ENCODE measurements at regions not wholly inside any gene's neighbourhood (a gene's known extent, or its start where the extent isn't known, plus 50 kb on each side); places are given as distances from the start of the nearest gene placed in this dataset.

DNA sequence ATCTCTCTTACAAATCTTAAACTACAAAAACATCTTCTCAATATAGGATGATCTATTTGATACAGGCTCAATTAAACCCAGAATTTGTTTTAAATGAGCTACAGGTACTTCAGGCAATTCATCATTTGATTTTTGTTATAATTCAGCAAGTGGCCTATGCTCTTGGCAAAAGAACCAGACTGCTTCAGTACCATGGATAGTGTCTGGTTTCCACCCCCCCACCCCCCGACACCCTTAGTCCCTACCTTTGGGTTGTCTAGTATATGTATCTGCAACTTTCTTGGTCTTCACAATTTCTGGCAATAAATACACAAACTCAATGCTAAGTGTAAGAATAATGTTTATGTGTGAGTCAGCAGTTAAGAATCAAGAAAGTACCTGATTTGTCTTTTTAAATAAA, 97.3 kb upstream of the API5 start:
- no peak overlapping the region for H2AK5ac ChIP-seq (ENCODE audit: low read length, severe bottlenecking)
- H3K18ac ChIP-seq (ENCODE audit: low read depth in 1 of 2, low read length in 2 of 2): no peak overlapping the region
- no peaks in the 10 kb centered on the region for H3K79me1 ChIP-seq (replicated peaks; ENCODE audit: low read length, poor library complexity, severe bottlenecking)
- no peak overlapping the region for H2AFZ ChIP-seq (ENCODE audit: low read depth, low read length)
- WGBS: no CpG with 5 or more reads among the region's 1 CpG
- no peak overlapping the region for H2BK12ac ChIP-seq (ENCODE audit: low read length in 2 of 2)
- H3K4me1 ChIP-seq (ENCODE audit: control insufficient read depth, insufficient read depth, low read depth, low read length): no peaks in the 10 kb centered on the region
- DNase-seq: no peak
- no peak overlapping the region for H3K27ac ChIP-seq (ENCODE audit: low read length, poor library complexity, severe bottlenecking)
- no peak overlapping the region for H3K9ac ChIP-seq (ENCODE audit: low read length)
- H3K27me3 ChIP-seq (ENCODE audit: control insufficient read depth in 1 of 2, insufficient read depth in 1 of 2, low read length in 2 of 2): no peaks in the 10 kb centered on the region
- H3K14ac ChIP-seq (ENCODE audit: low read length in 2 of 2): no peak overlapping the region
- no peak overlapping the region for H4K91ac ChIP-seq (ENCODE audit: low read length)
- H3K23ac ChIP-seq (ENCODE audit: low read length in 2 of 2): no peak overlapping the region
- no peak overlapping the region for H2BK15ac ChIP-seq (ENCODE audit: low read depth, poor library complexity, severe bottlenecking)
- H4K8ac ChIP-seq (ENCODE audit: low read length): no peak overlapping the region
- peaks cover 10% of the 10 kb centered on the region for H3K9me3 ChIP-seq (ENCODE audit: control insufficient read depth, low read length)
- no peak overlapping the region for H3K4me2 ChIP-seq (ENCODE audit: low read length, poor library complexity, severe bottlenecking)
- no peak overlapping the region for H3K4me3 ChIP-seq (ENCODE audit: insufficient read depth in 1 of 2, low read depth in 1 of 2, low read length in 2 of 2)
- no peak overlapping the region for H2BK5ac ChIP-seq (ENCODE audit: low read depth, low read length, poor library complexity, severe bottlenecking)
- H3K4ac ChIP-seq (ENCODE audit: low read depth in 1 of 2, low read length in 2 of 2): no peak overlapping the region
- H3K36me3 ChIP-seq (ENCODE audit: control insufficient read depth in 1 of 2, insufficient read depth in 2 of 2, low read depth in 1 of 2, low read length in 2 of 2): no peaks in the 10 kb centered on the region
- no peak overlapping the region for H2BK120ac ChIP-seq (ENCODE audit: low read depth, low read length)

DNA sequence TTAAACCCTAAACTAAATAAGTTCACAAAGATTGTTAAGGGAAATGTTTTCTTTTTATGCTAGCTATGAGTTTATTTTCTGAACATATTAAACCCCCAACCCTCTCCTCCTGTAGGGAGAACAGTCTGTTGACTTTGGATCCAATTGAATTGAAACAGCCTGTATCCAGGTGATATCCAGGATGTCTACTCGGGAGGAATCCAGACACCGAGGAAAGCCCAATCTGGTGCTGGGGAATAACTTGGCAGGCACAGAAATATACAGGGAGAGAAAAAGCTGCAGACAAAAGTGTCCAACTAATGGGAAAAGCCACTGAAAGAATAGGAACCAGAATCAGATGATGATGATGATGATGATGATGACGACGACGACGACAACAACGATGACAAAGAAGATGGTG, 93.9 kb upstream of the API5 start:
- no peak overlapping the region for H3K14ac ChIP-seq (ENCODE audit: low read length in 2 of 2)
- 85% methylated on average over 7 of the region's 7 CpGs for WGBS
- H3K18ac ChIP-seq (ENCODE audit: low read depth in 1 of 2, low read length in 2 of 2): no peak overlapping the region
- H2AK5ac ChIP-seq (ENCODE audit: low read length, severe bottlenecking): no peak overlapping the region
- H3K4me2 ChIP-seq (ENCODE audit: low read length, poor library complexity, severe bottlenecking): no peak overlapping the region
- no peaks in the 10 kb centered on the region for H3K36me3 ChIP-seq (ENCODE audit: control insufficient read depth in 1 of 2, insufficient read depth in 2 of 2, low read depth in 1 of 2, low read length in 2 of 2)
- H4K8ac ChIP-seq (ENCODE audit: low read length): no peak overlapping the region
- no peak overlapping the region for H2BK120ac ChIP-seq (ENCODE audit: low read depth, low read length)
- no peak overlapping the region for H4K91ac ChIP-seq (ENCODE audit: low read length)
- H2BK15ac ChIP-seq (ENCODE audit: low read depth, poor library complexity, severe bottlenecking): no peak overlapping the region
- H3K4ac ChIP-seq (ENCODE audit: low read depth in 1 of 2, low read length in 2 of 2): no peak overlapping the region
- H3K27ac ChIP-seq (ENCODE audit: low read length, poor library complexity, severe bottlenecking): no peak overlapping the region
- no peaks in the 10 kb centered on the region for H3K79me1 ChIP-seq (replicated peaks; ENCODE audit: low read length, poor library complexity, severe bottlenecking)
- H2AFZ ChIP-seq (ENCODE audit: low read depth, low read length): no peak overlapping the region
- peaks cover 4% of the 10 kb centered on the region for H3K9me3 ChIP-seq (ENCODE audit: control insufficient read depth, low read length)
- no peak for DNase-seq
- H3K4me1 ChIP-seq (ENCODE audit: control insufficient read depth, insufficient read depth, low read depth, low read length): no peaks in the 10 kb centered on the region
- H3K23ac ChIP-seq (ENCODE audit: low read length in 2 of 2): no peak overlapping the region
- H2BK5ac ChIP-seq (ENCODE audit: low read depth, low read length, poor library complexity, severe bottlenecking): no peak overlapping the region
- no peak overlapping the region for H3K9ac ChIP-seq (ENCODE audit: low read length)
- H3K27me3 ChIP-seq (ENCODE audit: control insufficient read depth in 1 of 2, insufficient read depth in 1 of 2, low read length in 2 of 2): no peaks in the 10 kb centered on the region
- H3K4me3 ChIP-seq (ENCODE audit: insufficient read depth in 1 of 2, low read depth in 1 of 2, low read length in 2 of 2): no peak overlapping the region
- no peak overlapping the region for H2BK12ac ChIP-seq (ENCODE audit: low read length in 2 of 2)

DNA sequence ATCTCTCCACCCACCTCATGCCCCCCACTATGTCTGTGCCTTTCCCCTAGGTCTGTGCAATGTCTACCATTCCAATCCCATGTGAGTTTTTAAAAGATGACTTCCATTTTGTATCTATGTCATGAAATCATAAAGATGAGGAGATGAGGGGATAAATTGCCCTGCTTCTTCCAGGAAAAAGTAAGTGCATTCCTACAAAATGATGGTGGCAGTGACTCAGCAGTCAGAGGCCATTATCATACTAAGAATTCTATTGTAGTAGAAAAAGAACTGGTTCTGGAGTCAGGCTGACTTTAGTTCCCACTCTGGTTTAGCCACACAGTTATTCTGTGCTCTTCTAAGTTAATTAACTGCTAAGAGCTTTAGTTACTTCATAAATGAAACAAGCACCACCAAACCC, 89.6 kb upstream of the API5 start:
- H3K4me1 ChIP-seq (ENCODE audit: control insufficient read depth, insufficient read depth, low read depth, low read length): no peaks in the 10 kb centered on the region
- H3K4me2 ChIP-seq (ENCODE audit: low read length, poor library complexity, severe bottlenecking): no peak overlapping the region
- H3K27me3 ChIP-seq (ENCODE audit: control insufficient read depth in 1 of 2, insufficient read depth in 1 of 2, low read length in 2 of 2): no peaks in the 10 kb centered on the region
- no peaks in the 10 kb centered on the region for H3K79me1 ChIP-seq (replicated peaks; ENCODE audit: low read length, poor library complexity, severe bottlenecking)
- H4K91ac ChIP-seq (ENCODE audit: low read length): no peak overlapping the region
- H2BK15ac ChIP-seq (ENCODE audit: low read depth, poor library complexity, severe bottlenecking): no peak overlapping the region
- H2BK5ac ChIP-seq (ENCODE audit: low read depth, low read length, poor library complexity, severe bottlenecking): no peak overlapping the region
- H3K36me3 ChIP-seq (ENCODE audit: control insufficient read depth in 1 of 2, insufficient read depth in 2 of 2, low read depth in 1 of 2, low read length in 2 of 2): no peaks in the 10 kb centered on the region
- H4K8ac ChIP-seq (ENCODE audit: low read length): no peak overlapping the region
- no peak overlapping the region for H2BK12ac ChIP-seq (ENCODE audit: low read length in 2 of 2)
- H2AFZ ChIP-seq (ENCODE audit: low read depth, low read length): no peak overlapping the region
- H3K14ac ChIP-seq (ENCODE audit: low read length in 2 of 2): no peak overlapping the region
- H2BK120ac ChIP-seq (ENCODE audit: low read depth, low read length): no peak overlapping the region
- no peak overlapping the region for H3K18ac ChIP-seq (ENCODE audit: low read depth in 1 of 2, low read length in 2 of 2)
- no peak overlapping the region for H3K4me3 ChIP-seq (ENCODE audit: insufficient read depth in 1 of 2, low read depth in 1 of 2, low read length in 2 of 2)
- no peak overlapping the region for H3K27ac ChIP-seq (ENCODE audit: low read length, poor library complexity, severe bottlenecking)
- no peak overlapping the region for H2AK5ac ChIP-seq (ENCODE audit: low read length, severe bottlenecking)
- no peak overlapping the region for H3K23ac ChIP-seq (ENCODE audit: low read length in 2 of 2)
- H3K9me3 ChIP-seq (ENCODE audit: control insufficient read depth, low read length): no peaks in the 10 kb centered on the region
- no peak for DNase-seq
- H3K9ac ChIP-seq (ENCODE audit: low read length): no peak overlapping the region
- no peak overlapping the region for H3K4ac ChIP-seq (ENCODE audit: low read depth in 1 of 2, low read length in 2 of 2)

DNA sequence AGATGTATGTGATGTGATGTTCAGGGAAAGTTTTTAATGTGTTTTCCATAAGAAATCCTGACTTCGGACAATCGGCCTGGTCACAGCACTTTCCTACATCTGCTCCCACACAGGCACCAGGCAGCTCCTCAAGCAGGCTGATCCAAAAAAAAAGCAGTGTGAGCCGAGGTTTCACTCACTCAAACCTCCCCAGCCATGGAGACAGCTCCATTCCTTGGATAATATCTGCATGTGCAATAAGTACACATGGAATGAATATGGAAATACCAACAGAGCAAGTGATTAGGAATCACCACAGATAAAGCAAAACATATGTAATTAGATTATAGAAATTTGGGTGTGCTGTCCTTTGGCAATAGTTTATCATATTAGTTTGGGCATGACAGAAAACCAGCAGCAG, 88.8 kb upstream of the API5 start:
- Histone ChIP-seq H3K79me1 (replicated peaks; ENCODE audit: low read length, poor library complexity, severe bottlenecking) (no peaks in the 10 kb centered on the region), H3K4me1 (ENCODE audit: control insufficient read depth, insufficient read depth, low read depth, low read length) (no peaks in the 10 kb centered on the region), H3K4me3 (ENCODE audit: insufficient read depth in 1 of 2, low read depth in 1 of 2, low read length in 2 of 2) (no peak overlapping the region), H4K8ac (ENCODE audit: low read length) (no peak overlapping the region), H3K36me3 (ENCODE audit: control insufficient read depth in 1 of 2, insufficient read depth in 2 of 2, low read depth in 1 of 2, low read length in 2 of 2) (no peaks in the 10 kb centered on the region), H3K9ac (ENCODE audit: low read length) (no peak overlapping the region), H3K4ac (ENCODE audit: low read depth in 1 of 2, low read length in 2 of 2) (no peak overlapping the region), H4K91ac (ENCODE audit: low read length) (no peak overlapping the region), H3K23ac (ENCODE audit: low read length in 2 of 2) (no peak overlapping the region), H3K18ac (ENCODE audit: low read depth in 1 of 2, low read length in 2 of 2) (no peak overlapping the region), H3K9me3 (ENCODE audit: control insufficient read depth, low read length) (no peaks in the 10 kb centered on the region), H2BK15ac (ENCODE audit: low read depth, poor library complexity, severe bottlenecking) (no peak overlapping the region), H2BK5ac (ENCODE audit: low read depth, low read length, poor library complexity, severe bottlenecking) (no peak overlapping the region), H3K4me2 (ENCODE audit: low read length, poor library complexity, severe bottlenecking) (no peak overlapping the region), H2AFZ (ENCODE audit: low read depth, low read length) (no peak overlapping the region), H3K27ac (ENCODE audit: low read length, poor library complexity, severe bottlenecking) (no peak overlapping the region), H2BK120ac (ENCODE audit: low read depth, low read length) (no peak overlapping the region), H2AK5ac (ENCODE audit: low read length, severe bottlenecking) (no peak overlapping the region), H3K27me3 (ENCODE audit: control insufficient read depth in 1 of 2, insufficient read depth in 1 of 2, low read length in 2 of 2) (no peaks in the 10 kb centered on the region), H2BK12ac (ENCODE audit: low read length in 2 of 2) (no peak overlapping the region), H3K14ac (ENCODE audit: low read length in 2 of 2) (no peak overlapping the region)
- 100% methylated on average over 2 of the region's 3 CpGs for WGBS
- no peak for DNase-seq

Measured in mesenchymal stem cell (in vitro differentiated cells and primary cell).